Mesenchymal stem cell (in vitro differentiated cells and primary cell): ENCODE measurements at regions not wholly inside any gene's neighbourhood (a gene's known extent, or its start where the extent isn't known, plus 50 kb on each side); places are given as distances from the start of the nearest gene placed in this dataset.

Source experiments
- DNase-seq: peaks from one replicate; pipeline ENCODE4 v3.0.0-alpha.2; 2013
- H2AFZ ChIP-seq: one replicate; pipeline ENCODE4 v1.6.1; 2013; ENCODE audit warnings: low read depth, mild to moderate bottlenecking, control low read depth, inconsistent platforms, low read length, moderate library complexity
- H2AK5ac ChIP-seq: 2 replicates; pipeline ENCODE4 v1.6.1; 2013; ENCODE audit warnings: low read length, moderate library complexity, mild to moderate bottlenecking, inconsistent platforms; ENCODE audit not compliant: severe bottlenecking
- H2BK120ac ChIP-seq: one replicate; pipeline ENCODE4 v1.6.1; 2013; ENCODE audit warnings: low read depth, mild to moderate bottlenecking, inconsistent platforms, low read length, moderate library complexity
- H2BK12ac ChIP-seq, 2 experiments: one replicate each; pipeline ENCODE4 v1.6.1; 2013; ENCODE audit warnings: inconsistent platforms in 2 of 2, low read length in 2 of 2, mild to moderate bottlenecking in 2 of 2, moderate library complexity in 2 of 2, control low read depth in 1 of 2
- H2BK15ac ChIP-seq: one replicate; pipeline ENCODE4 v1.6.1; 2013; ENCODE audit warnings: mild to moderate bottlenecking, low read depth, inconsistent platforms; ENCODE audit not compliant: poor library complexity, severe bottlenecking
- H2BK5ac ChIP-seq: 2 replicates; pipeline ENCODE4 v1.6.1; 2013; ENCODE audit warnings: low read depth, mild to moderate bottlenecking, low read length, control low read depth, inconsistent platforms; ENCODE audit not compliant: poor library complexity, severe bottlenecking
- H3K14ac ChIP-seq, 2 experiments: one replicate each; pipeline ENCODE4 v1.6.1; 2013; ENCODE audit warnings: inconsistent platforms in 2 of 2, low read length in 2 of 2, control low read depth in 1 of 2, mild to moderate bottlenecking in 1 of 2, moderate library complexity in 1 of 2
- H3K18ac ChIP-seq, 2 experiments: one replicate each; pipeline ENCODE4 v1.6.1; 2013; ENCODE audit warnings: inconsistent platforms in 2 of 2, low read length in 2 of 2, control low read depth in 1 of 2, low read depth in 1 of 2, mild to moderate bottlenecking in 1 of 2
- H3K23ac ChIP-seq, 2 experiments: one replicate each; pipeline ENCODE4 v1.6.1; 2013; ENCODE audit warnings: inconsistent platforms in 2 of 2, low read length in 2 of 2, mild to moderate bottlenecking in 2 of 2, moderate library complexity in 2 of 2, control low read depth in 1 of 2
- H3K27ac ChIP-seq: 2 replicates; pipeline ENCODE4 v1.5.1; 2013; ENCODE audit warnings: mild to moderate bottlenecking, moderate library complexity, low read length, control low read depth, inconsistent platforms; ENCODE audit not compliant: poor library complexity, severe bottlenecking
- H3K27me3 ChIP-seq, 2 experiments: 2 replicates each; pipeline versions ENCODE4 v1.6.1 to v1.7.0; 2013; ENCODE audit warnings: low read length in 2 of 2, mild to moderate bottlenecking in 2 of 2, moderate library complexity in 2 of 2, control low read depth in 1 of 2, inconsistent platforms in 1 of 2; ENCODE audit not compliant: control insufficient read depth in 1 of 2, insufficient read depth in 1 of 2
- H3K36me3 ChIP-seq, 2 experiments: 2 replicates each; pipeline versions ENCODE4 v1.6.1 to v1.7.0; 2013; ENCODE audit warnings: low read length in 2 of 2, control low read depth in 1 of 2, inconsistent platforms in 1 of 2, low read depth in 1 of 2, mild to moderate bottlenecking in 1 of 2; ENCODE audit not compliant: insufficient read depth in 2 of 2, control insufficient read depth in 1 of 2
- H3K4ac ChIP-seq, 2 experiments: one replicate each; pipeline ENCODE4 v1.6.1; 2013; ENCODE audit warnings: inconsistent platforms in 2 of 2, low read length in 2 of 2, mild to moderate bottlenecking in 2 of 2, moderate library complexity in 2 of 2, control low read depth in 1 of 2, low read depth in 1 of 2
- H3K4me1 ChIP-seq: 2 replicates; pipeline ENCODE4 v1.6.1; 2013; ENCODE audit warnings: low read depth, low read length, control low read depth; ENCODE audit not compliant: control insufficient read depth, insufficient read depth
- H3K4me2 ChIP-seq: 2 replicates; pipeline ENCODE4 v1.6.1; 2013; ENCODE audit warnings: low read length, mild to moderate bottlenecking, inconsistent platforms; ENCODE audit not compliant: poor library complexity, severe bottlenecking
- H3K4me3 ChIP-seq, 2 experiments: 2 replicates each; pipeline versions ENCODE4 v1.5.1 to v1.7.0; 2013; ENCODE audit warnings: low read length in 2 of 2, mild to moderate bottlenecking in 2 of 2, control low read depth in 1 of 2, low read depth in 1 of 2; ENCODE audit not compliant: insufficient read depth in 1 of 2
- H3K79me1 ChIP-seq: replicated peaks from 2 replicates; pipeline ENCODE4 v1.6.1; 2013; ENCODE audit warnings: mild to moderate bottlenecking, control low read depth, low read length, inconsistent platforms; ENCODE audit not compliant: poor library complexity, severe bottlenecking
- H3K9ac ChIP-seq: 2 replicates; pipeline ENCODE4 v1.7.0; 2013; ENCODE audit warnings: mild to moderate bottlenecking, low read length, moderate library complexity
- H3K9me3 ChIP-seq: 2 replicates; pipeline ENCODE4 v1.7.0; 2013; ENCODE audit warnings: mild to moderate bottlenecking, low read length; ENCODE audit not compliant: control insufficient read depth
- H4K8ac ChIP-seq: one replicate; pipeline ENCODE4 v1.6.1; 2013; ENCODE audit warnings: inconsistent platforms, mild to moderate bottlenecking, low read length, moderate library complexity
- H4K91ac ChIP-seq: one replicate; pipeline ENCODE4 v1.6.1; 2013; ENCODE audit warnings: mild to moderate bottlenecking, low read length, inconsistent platforms
- WGBS: methylation state at CpG from one replicate; pipeline ENCODE4 v1.1.7; 2013; ENCODE audit warnings: mixed read lengths; 5-methylcytosine and 5-hydroxymethylcytosine counted together

DNA sequence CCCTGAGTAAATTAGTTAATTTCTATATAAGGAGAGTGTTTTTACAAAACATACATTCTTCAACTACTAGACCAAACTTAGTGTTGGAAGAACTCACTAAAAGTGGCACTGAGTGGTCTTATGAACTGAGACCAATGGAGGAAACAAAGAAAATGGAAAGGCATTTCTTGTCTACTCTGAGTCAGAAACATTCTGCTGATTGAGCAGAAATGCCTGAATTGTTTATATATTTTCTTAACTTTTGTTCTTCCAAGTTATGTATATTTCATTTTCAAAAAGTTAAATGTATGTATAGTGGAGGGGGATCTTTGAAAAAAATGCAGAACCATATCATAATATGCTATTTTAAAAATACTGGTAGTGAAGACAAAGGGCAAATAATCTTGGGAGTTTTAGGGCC is 320.7 kb downstream of the HGF start:
- Histone ChIP-seq H3K23ac (no peak overlapping the region), H4K91ac (no peak overlapping the region), H3K36me3 (no peaks in the 10 kb centered on the region), H3K9ac (no peak overlapping the region), H3K4me1 (no peaks in the 10 kb centered on the region), H3K4ac (no peak overlapping the region), H2BK12ac (no peak overlapping the region), H2AK5ac (no peak overlapping the region), H2BK120ac (no peak overlapping the region), H2BK5ac (no peak overlapping the region), H3K79me1 (no peaks in the 10 kb centered on the region), H3K27ac (no peak overlapping the region), H3K4me3 (no peak overlapping the region), H3K14ac (no peak overlapping the region), H3K9me3 (no peaks in the 10 kb centered on the region), H3K4me2 (no peak overlapping the region), H3K27me3 (no peaks in the 10 kb centered on the region), H4K8ac (no peak overlapping the region), H3K18ac (no peak overlapping the region), H2BK15ac (no peak overlapping the region), H2AFZ (no peak overlapping the region)
- no peak for DNase-seq

DNA sequence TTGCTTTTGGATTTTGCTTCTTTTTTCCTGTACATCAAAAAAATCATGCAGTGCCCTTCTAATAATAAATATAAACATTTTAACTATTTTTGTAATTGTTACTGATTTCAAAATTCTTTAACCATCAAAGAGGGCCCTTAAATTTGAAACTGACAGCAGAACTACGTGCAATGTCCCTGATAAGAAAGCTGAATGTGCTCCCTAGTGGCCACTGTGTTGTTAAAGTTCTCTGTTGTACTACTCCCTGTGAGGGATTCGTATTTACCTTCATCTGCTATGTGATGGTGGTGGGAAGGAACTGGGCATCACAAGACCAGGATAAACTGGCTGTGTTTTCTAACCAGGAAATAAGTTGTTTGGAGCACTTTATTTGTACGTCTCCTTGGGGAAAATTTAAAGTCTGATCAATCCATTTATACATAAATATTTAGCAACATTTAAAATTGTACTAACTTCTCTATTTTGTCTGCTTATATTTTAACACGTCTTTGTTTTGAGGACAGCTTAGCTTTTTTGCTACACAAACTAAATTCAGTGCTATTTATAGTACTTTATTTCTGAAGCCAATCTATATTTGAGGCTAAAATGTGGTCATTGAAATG is 322.4 kb downstream of the HGF start:
- DNase-seq: peak; percentile 51
- no peak overlapping the region for H2BK15ac ChIP-seq
- 8% methylated on average over 2 of the region's 4 CpGs for WGBS

DNA sequence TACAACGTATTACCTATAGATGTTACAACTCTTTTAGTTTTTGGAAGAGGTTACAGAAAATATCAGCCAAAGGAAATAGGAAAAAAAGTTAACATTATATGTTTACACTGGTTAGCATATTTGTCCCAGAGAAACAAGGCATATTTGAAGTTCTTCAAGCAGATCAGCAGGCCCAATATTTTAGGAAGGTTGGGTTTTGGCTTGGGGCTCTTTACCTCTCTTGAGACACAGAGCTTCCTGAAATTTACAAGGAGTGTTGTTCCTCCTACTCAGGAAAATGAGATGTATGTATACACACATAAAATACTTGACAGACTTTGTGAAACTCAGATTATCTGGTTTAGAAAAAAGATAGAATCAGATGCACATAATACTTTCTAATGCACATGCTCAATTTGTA is 323.6 kb downstream of the HGF start:
- Histone ChIP-seq H3K27me3 (no peaks in the 10 kb centered on the region), H3K4me2 (no peak overlapping the region), H3K79me1 (no peaks in the 10 kb centered on the region), H2AK5ac (no peak overlapping the region), H3K4ac (no peak overlapping the region), H2BK5ac (no peak overlapping the region), H3K36me3 (no peaks in the 10 kb centered on the region), H3K14ac (no peak overlapping the region), H3K4me3 (no peak overlapping the region), H2BK15ac (no peak overlapping the region), H2BK12ac (no peak overlapping the region), H3K18ac (no peak overlapping the region), H3K9ac (peak overlapping the region; percentile 5), H2AFZ (no peak overlapping the region), H4K8ac (no peak overlapping the region), H2BK120ac (no peak overlapping the region), H3K23ac (no peak overlapping the region), H3K27ac (no peak overlapping the region), H3K9me3 (no peaks in the 10 kb centered on the region), H3K4me1 (no peaks in the 10 kb centered on the region), H4K91ac (no peak overlapping the region)
- DNase-seq: no peak
- no CpG with 5 or more reads among the region's 1 CpG for WGBS

More for the DNA sequence above, 322.4 kb downstream of the HGF start:
- Histone ChIP-seq H3K4me2 (no peak overlapping the region), H2AFZ (no peak overlapping the region), H3K4ac (no peak overlapping the region), H3K27me3 (no peaks in the 10 kb centered on the region), H3K79me1 (no peaks in the 10 kb centered on the region), H3K9me3 (no peaks in the 10 kb centered on the region), H3K4me1 (no peaks in the 10 kb centered on the region), H3K23ac (no peak overlapping the region), H3K27ac (no peak overlapping the region), H4K8ac (no peak overlapping the region), H2BK5ac (no peak overlapping the region), H4K91ac (no peak overlapping the region), H3K4me3 (no peak overlapping the region), H2BK120ac (no peak overlapping the region), H3K36me3 (no peaks in the 10 kb centered on the region), H3K14ac (no peak overlapping the region), H3K9ac (peak overlapping the region; percentile 1), H2AK5ac (no peak overlapping the region), H3K18ac (no peak overlapping the region), H2BK12ac (no peak overlapping the region)

DNA sequence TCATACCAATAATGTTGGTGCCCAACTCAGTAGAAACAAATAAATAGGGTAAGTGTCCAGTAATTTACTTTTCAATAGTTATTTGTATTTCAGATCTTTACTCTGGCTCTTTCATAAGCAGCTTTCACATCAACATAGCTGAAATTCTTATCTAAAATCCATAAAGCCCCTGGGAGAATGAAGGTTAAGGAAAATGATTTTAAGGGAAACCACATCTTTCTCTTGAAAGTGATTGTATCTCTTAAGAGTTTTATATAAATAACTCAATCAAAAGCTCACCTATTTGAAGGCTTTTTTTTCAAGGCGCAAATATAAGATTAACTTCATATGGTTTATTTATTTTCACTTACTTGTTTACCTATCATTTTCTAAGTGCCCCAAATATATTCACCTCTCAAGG is 324.4 kb downstream of the HGF start:
- Histone ChIP-seq H3K4ac (no peak overlapping the region), H2BK12ac (no peak overlapping the region), H2BK15ac (no peak overlapping the region), H2AFZ (no peak overlapping the region), H3K18ac (no peak overlapping the region), H3K4me2 (no peak overlapping the region), H3K27ac (no peak overlapping the region), H3K79me1 (no peaks in the 10 kb centered on the region), H3K4me3 (no peak overlapping the region), H3K36me3 (no peaks in the 10 kb centered on the region), H3K27me3 (no peaks in the 10 kb centered on the region), H4K8ac (no peak overlapping the region), H2AK5ac (no peak overlapping the region), H3K4me1 (no peaks in the 10 kb centered on the region), H3K9me3 (no peaks in the 10 kb centered on the region), H2BK5ac (no peak overlapping the region), H3K9ac (no peak overlapping the region), H3K14ac (no peak overlapping the region), H2BK120ac (no peak overlapping the region), H4K91ac (no peak overlapping the region), H3K23ac (no peak overlapping the region)
- WGBS: no CpG with 5 or more reads among the region's 1 CpG
- DNase-seq: no peak
